ENCODE measurements at regions not wholly inside any gene's neighbourhood (a gene's known extent, or its start where the extent isn't known, plus 50 kb on each side); places are given as distances from the start of the nearest gene placed in this dataset.
"Not testable (repeated sequence)": the region's sequence is repeated elsewhere in the genome, so short reads cannot be mapped to it uniquely, and the experiment has no call there.

GRCh38 chr2:34723683-34724082 is 1124.6 kb upstream of the FAM98A start:
- H3K36me3 Mint-ChIP-seq (ENCODE audit: low read depth): no peaks in the 10 kb centered on the region
- no peak overlapping the region for H3K4me3 Mint-ChIP-seq
- peaks cover 12% of the 10 kb centered on the region for H3K9me3 Mint-ChIP-seq
- intact Hi-C loops (cut with micrococcal nuclease): no loop called here
- no peaks in the 10 kb centered on the region for H3K4me1 Mint-ChIP-seq (ENCODE audit: low read depth)
- H3K27me3 Mint-ChIP-seq: no peaks in the 10 kb centered on the region
- H3K27ac Mint-ChIP-seq: no peak overlapping the region

DNA sequence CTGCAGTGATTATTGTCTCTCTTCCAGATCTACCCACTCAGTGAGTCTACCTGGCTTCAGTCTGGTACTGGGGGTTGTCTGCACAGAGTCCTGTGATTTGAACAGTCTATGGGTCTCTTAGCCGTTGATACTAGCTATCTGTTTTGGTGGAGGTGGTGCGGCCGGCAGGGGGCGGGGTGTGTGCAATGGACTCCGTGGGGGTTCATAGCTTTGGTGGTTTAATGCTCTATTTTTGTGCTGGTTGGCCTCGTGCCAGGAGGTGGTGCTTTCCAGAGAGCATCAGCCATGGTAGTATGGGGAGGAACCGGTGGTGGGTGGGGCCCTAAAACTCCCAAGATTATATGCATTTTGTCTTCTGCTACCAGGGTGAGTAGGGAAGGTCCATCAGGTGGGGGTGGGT is 1120.1 kb upstream of the FAM98A start:
- Mint-ChIP-seq H3K4me3 (no peak overlapping the region), H3K27ac (no peak overlapping the region), H3K27me3 (no peaks in the 10 kb centered on the region), H3K4me1 (ENCODE audit: low read depth) (no peaks in the 10 kb centered on the region), H3K9me3 (peaks cover 29% of the 10 kb centered on the region), H3K36me3 (ENCODE audit: low read depth) (no peaks in the 10 kb centered on the region)
- intact Hi-C loops (cut with micrococcal nuclease): no loop called here

- no peaks in the 10 kb centered on the region for H3K27me3 Mint-ChIP-seq
- no peak overlapping the region for H3K4me3 Mint-ChIP-seq
- H3K4me1 Mint-ChIP-seq (ENCODE audit: low read depth): no peaks in the 10 kb centered on the region
- intact Hi-C loops (cut with micrococcal nuclease): no loop called here
- no peaks in the 10 kb centered on the region for H3K36me3 Mint-ChIP-seq (ENCODE audit: low read depth)
- H3K27ac Mint-ChIP-seq: no peak overlapping the region
- H3K9me3 Mint-ChIP-seq: peaks cover 9% of the 10 kb centered on the region
Measured at GRCh38 chr2:34705551-34706247, 1106.6 kb upstream of the FAM98A start.

- no peaks in the 10 kb centered on the region for H3K9me3 Mint-ChIP-seq
- H3K27ac Mint-ChIP-seq: no peak overlapping the region
- no peaks in the 10 kb centered on the region for H3K27me3 Mint-ChIP-seq
- H3K4me3 Mint-ChIP-seq: no peak overlapping the region
- H3K4me1 Mint-ChIP-seq (ENCODE audit: low read depth): no peaks in the 10 kb centered on the region
- H3K36me3 Mint-ChIP-seq (ENCODE audit: low read depth): no peaks in the 10 kb centered on the region
- intact Hi-C loops (cut with micrococcal nuclease): no loop called here
Measured at GRCh38 chr2:34703292-34703691, 1104.2 kb upstream of the FAM98A start.

- intact Hi-C loops (cut with micrococcal nuclease); H3K27me3 Mint-ChIP-seq; H3K4me1 Mint-ChIP-seq (ENCODE audit: low read depth); H3K36me3 Mint-ChIP-seq (ENCODE audit: low read depth); H3K9me3 Mint-ChIP-seq; H3K27ac Mint-ChIP-seq; H3K4me3 Mint-ChIP-seq: not testable (repeated sequence)
Measured at GRCh38 chr2:34702391-34702790, 1103.3 kb upstream of the FAM98A start.

GRCh38 chr2:34677591-34677990 is 1078.5 kb upstream of the FAM98A start:
- H3K36me3 Mint-ChIP-seq (ENCODE audit: low read depth); H3K4me3 Mint-ChIP-seq; intact Hi-C loops (cut with micrococcal nuclease); H3K4me1 Mint-ChIP-seq (ENCODE audit: low read depth); H3K27ac Mint-ChIP-seq; H3K27me3 Mint-ChIP-seq; H3K9me3 Mint-ChIP-seq: not testable (repeated sequence)

- not testable (repeated sequence) for H3K36me3 Mint-ChIP-seq (ENCODE audit: low read depth); H3K4me1 Mint-ChIP-seq (ENCODE audit: low read depth); H3K27me3 Mint-ChIP-seq
Measured at GRCh38 chr2:34677119-34677531, 1078.0 kb upstream of the FAM98A start.

DNA sequence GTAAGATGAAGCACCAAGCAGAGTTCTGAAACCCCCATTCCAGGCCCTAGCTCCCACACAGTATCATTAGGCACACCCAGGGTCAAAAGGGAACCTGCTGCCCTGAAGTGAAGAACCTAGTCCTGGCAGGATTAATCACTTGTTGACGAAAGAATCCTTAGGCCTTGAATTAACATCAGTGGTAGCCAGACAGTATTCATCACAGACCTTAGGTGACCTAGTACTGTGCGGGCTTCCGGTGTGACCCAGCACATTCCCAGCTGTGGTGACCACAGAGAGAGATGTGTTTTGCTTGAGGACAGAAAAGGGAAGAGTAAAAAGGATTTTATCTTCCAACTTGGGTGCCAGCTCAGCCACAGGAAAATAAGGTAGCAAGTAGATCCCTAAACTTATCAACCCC is 1071.4 kb upstream of the FAM98A start:
- Mint-ChIP-seq H3K4me1 (ENCODE audit: low read depth) (no peaks in the 10 kb centered on the region), H3K4me3 (no peak overlapping the region), H3K9me3 (peaks cover 16% of the 10 kb centered on the region), H3K27me3 (no peaks in the 10 kb centered on the region), H3K36me3 (ENCODE audit: low read depth) (no peaks in the 10 kb centered on the region), H3K27ac (no peak overlapping the region)
- intact Hi-C loops (cut with micrococcal nuclease): no loop called here

More at GRCh38 chr2:34677119-34677531, 1078.0 kb upstream of the FAM98A start:
- intact Hi-C loops (cut with micrococcal nuclease); H3K4me3 Mint-ChIP-seq; H3K9me3 Mint-ChIP-seq; H3K27ac Mint-ChIP-seq: not testable (repeated sequence)

DNA sequence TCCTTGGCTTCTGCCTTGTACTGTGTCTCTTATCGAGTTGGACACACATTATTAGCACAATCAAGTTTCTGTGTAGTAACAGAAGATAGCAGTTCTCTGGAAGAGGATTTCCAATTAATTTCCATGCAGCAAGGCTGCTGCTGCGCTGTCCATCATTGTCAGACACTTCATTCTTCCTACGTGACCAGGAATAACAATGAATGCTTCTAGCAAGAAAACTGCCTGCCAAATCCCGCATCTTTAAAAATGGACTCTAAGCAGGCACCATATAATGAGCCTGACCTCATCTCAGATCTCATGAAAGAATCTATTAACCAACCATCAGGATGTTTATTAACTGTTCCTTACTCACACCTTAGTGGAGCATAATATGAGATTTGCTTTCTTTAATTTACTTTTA is 1067.7 kb upstream of the FAM98A start:
- no peak overlapping the region for H3K27ac Mint-ChIP-seq
- H3K4me3 Mint-ChIP-seq: no peak overlapping the region
- H3K36me3 Mint-ChIP-seq (ENCODE audit: low read depth): no peaks in the 10 kb centered on the region
- intact Hi-C loops (cut with micrococcal nuclease): no loop called here
- no peaks in the 10 kb centered on the region for H3K4me1 Mint-ChIP-seq (ENCODE audit: low read depth)
- no peaks in the 10 kb centered on the region for H3K27me3 Mint-ChIP-seq
- peaks cover 13% of the 10 kb centered on the region for H3K9me3 Mint-ChIP-seq

DNA sequence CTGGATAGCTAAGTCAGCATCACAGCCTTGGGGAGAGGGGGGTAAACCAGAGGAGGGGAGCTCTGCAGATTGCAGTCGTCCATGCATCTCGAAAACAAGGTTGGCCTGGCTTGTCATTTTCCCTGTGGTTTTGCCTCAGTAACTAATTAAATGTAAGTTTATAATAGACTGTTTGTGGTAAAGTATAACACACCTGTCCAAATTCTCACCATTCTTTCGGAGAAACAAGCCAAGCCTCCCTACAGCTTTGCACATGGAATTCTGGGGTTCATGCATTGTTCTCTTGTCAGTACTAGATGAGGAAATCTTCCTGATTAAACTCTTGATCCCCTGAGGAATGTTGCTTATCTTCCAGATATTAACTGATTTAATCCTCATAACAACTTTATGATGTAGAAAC is 1065.2 kb upstream of the FAM98A start:
- Mint-ChIP-seq H3K27me3 (no peaks in the 10 kb centered on the region), H3K4me1 (ENCODE audit: low read depth) (no peaks in the 10 kb centered on the region), H3K27ac (no peak overlapping the region), H3K4me3 (no peak overlapping the region), H3K36me3 (ENCODE audit: low read depth) (no peaks in the 10 kb centered on the region), H3K9me3 (peaks cover 9% of the 10 kb centered on the region)
- intact Hi-C loops (cut with micrococcal nuclease): no loop called here

- Mint-ChIP-seq H3K4me1 (ENCODE audit: low read depth) (no peaks in the 10 kb centered on the region), H3K9me3 (peaks cover 9% of the 10 kb centered on the region), H3K27ac (no peak overlapping the region), H3K27me3 (no peaks in the 10 kb centered on the region), H3K36me3 (ENCODE audit: low read depth) (no peaks in the 10 kb centered on the region), H3K4me3 (no peak overlapping the region)
- intact Hi-C loops (cut with micrococcal nuclease): no loop called here
Measured at GRCh38 chr2:34663314-34663713, 1064.2 kb upstream of the FAM98A start.

- H3K36me3 Mint-ChIP-seq (ENCODE audit: low read depth): no peaks in the 10 kb centered on the region
- no peak overlapping the region for H3K4me3 Mint-ChIP-seq
- peaks cover 9% of the 10 kb centered on the region for H3K9me3 Mint-ChIP-seq
- H3K27ac Mint-ChIP-seq: no peak overlapping the region
- no peaks in the 10 kb centered on the region for H3K27me3 Mint-ChIP-seq
- intact Hi-C loops (cut with micrococcal nuclease): no loop called here
- H3K4me1 Mint-ChIP-seq (ENCODE audit: low read depth): no peaks in the 10 kb centered on the region
Measured at GRCh38 chr2:34660741-34661140, 1061.6 kb upstream of the FAM98A start.

DNA sequence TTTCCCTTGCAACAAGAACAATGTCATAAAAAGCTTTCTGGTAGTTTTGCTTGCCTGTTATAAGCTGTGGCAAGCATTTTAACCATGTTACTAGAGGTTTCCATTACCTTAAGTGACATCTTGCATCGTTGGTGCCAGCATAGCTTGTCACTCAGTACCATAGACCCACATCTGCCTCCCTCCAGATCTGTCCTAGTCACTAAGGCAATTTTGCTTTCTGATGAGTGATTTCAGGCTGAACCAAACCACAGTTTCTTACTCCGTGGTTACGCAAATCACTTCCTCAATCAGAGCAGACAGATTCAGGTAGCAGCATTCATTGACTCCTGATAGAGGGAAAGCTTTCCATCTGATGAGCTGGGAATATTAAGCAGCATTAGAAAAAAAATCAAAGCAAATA is 1057.5 kb upstream of the FAM98A start:
- no peaks in the 10 kb centered on the region for H3K4me1 Mint-ChIP-seq (ENCODE audit: low read depth)
- H3K36me3 Mint-ChIP-seq (ENCODE audit: low read depth): no peaks in the 10 kb centered on the region
- peaks cover 12% of the 10 kb centered on the region for H3K9me3 Mint-ChIP-seq
- H3K27ac Mint-ChIP-seq: no peak overlapping the region
- H3K4me3 Mint-ChIP-seq: no peak overlapping the region
- intact Hi-C loops (cut with micrococcal nuclease): no loop called here
- H3K27me3 Mint-ChIP-seq: no peaks in the 10 kb centered on the region

DNA sequence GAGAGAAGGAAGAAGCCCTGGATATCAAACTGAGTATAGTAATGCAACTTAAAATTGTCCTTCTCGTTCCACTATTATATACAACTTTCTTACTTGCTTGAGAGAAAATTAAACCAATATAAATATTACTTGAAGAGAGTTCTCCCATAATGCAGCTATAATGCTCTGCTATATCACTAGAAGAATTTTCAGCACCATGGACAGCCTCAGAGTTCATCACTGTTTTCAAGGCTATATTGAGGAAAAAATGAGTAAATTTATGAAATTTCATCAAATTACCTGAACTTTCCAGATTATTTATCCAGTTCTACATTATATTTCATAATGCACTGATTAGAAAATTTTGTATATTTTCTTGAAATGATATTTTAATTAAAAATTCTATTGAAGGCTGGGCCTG is 1053.5 kb upstream of the FAM98A start:
- Mint-ChIP-seq H3K4me3 (no peak overlapping the region), H3K27ac (no peak overlapping the region), H3K36me3 (ENCODE audit: low read depth) (no peaks in the 10 kb centered on the region), H3K4me1 (ENCODE audit: low read depth) (no peaks in the 10 kb centered on the region), H3K27me3 (no peaks in the 10 kb centered on the region), H3K9me3 (peaks cover 25% of the 10 kb centered on the region)
- intact Hi-C loops (cut with micrococcal nuclease): no loop called here

GRCh38 chr2:34646901-34647300 is 1047.8 kb upstream of the FAM98A start:
- intact Hi-C loops (cut with micrococcal nuclease): no loop called here
- no peaks in the 10 kb centered on the region for H3K36me3 Mint-ChIP-seq (ENCODE audit: low read depth)
- no peaks in the 10 kb centered on the region for H3K4me1 Mint-ChIP-seq (ENCODE audit: low read depth)
- H3K9me3 Mint-ChIP-seq: peaks cover 34% of the 10 kb centered on the region
- no peaks in the 10 kb centered on the region for H3K27me3 Mint-ChIP-seq
- H3K27ac Mint-ChIP-seq: no peak overlapping the region
- H3K4me3 Mint-ChIP-seq: no peak overlapping the region

Data from dendritic cell treated with granulocyte-macrophage colony-stimulating factor and Interleukin-4, amounts not matched to agents 40 ng/mL and 50 ng/mL, for 4 days (primary cell).